ENCODE measurements at regions not wholly inside any gene's neighbourhood (a gene's known extent, or its start where the extent isn't known, plus 50 kb on each side); places are given as distances from the start of the nearest gene placed in this dataset.
"Not testable (repeated sequence)": the region's sequence is repeated elsewhere in the genome, so short reads cannot be mapped to it uniquely, and the experiment has no call there.

GRCh38 chr3:63719796-63720445 lies 67.4 kb downstream of the SNTN start:
- no peak for DNase-seq

- DNase-seq = not testable (repeated sequence)
Measured at GRCh38 chr3:63720951-63721350, 68.5 kb downstream of the SNTN start.

GRCh38 chr3:63724987-63725386 lies 72.5 kb downstream of the SNTN start:
- no peak for DNase-seq

- DNase-seq = no peak
Measured at GRCh38 chr3:63726656-63727055, 74.2 kb downstream of the SNTN start.

- DNase-seq = no peak
Measured at GRCh38 chr3:63727233-63727632, 74.8 kb downstream of the SNTN start.

- DNase-seq = no peak
Measured at GRCh38 chr3:63731866-63732265, 79.4 kb downstream of the SNTN start.

GRCh38 chr3:63733278-63733677 lies 80.8 kb downstream of the SNTN start:
- peak in 1 of 2 experiments; percentile 17 for DNase-seq

GRCh38 chr3:63734632-63735031 lies 82.2 kb downstream of the SNTN start:
- not testable (repeated sequence) for DNase-seq

GRCh38 chr3:63736757-63737156 lies 82.3 kb upstream of the C3orf49 start:
- DNase-seq = not testable (repeated sequence)

- DNase-seq = not testable (repeated sequence)
Measured at GRCh38 chr3:63738577-63738976, 80.5 kb upstream of the C3orf49 start.

- DNase-seq = no peak
Measured at GRCh38 chr3:63739474-63739873, 79.6 kb upstream of the C3orf49 start.

- no peak for DNase-seq
Measured at GRCh38 chr3:63740116-63740515, 79.0 kb upstream of the C3orf49 start.

GRCh38 chr3:63744693-63745092 lies 74.4 kb upstream of the C3orf49 start:
- not testable (repeated sequence) for DNase-seq

GRCh38 chr3:63745757-63746156 lies 73.3 kb upstream of the C3orf49 start:
- DNase-seq = no peak

- DNase-seq = no peak
Measured at GRCh38 chr3:63746211-63746610, 72.9 kb upstream of the C3orf49 start.

- DNase-seq = no peak
Measured at GRCh38 chr3:63751459-63751858, 67.6 kb upstream of the C3orf49 start.

- DNase-seq = no peak
Measured at GRCh38 chr3:63753567-63753966, 65.5 kb upstream of the C3orf49 start.

- DNase-seq = no peak
Measured at GRCh38 chr3:63753995-63754394, 65.1 kb upstream of the C3orf49 start.

GRCh38 chr3:63762180-63762579 lies 56.9 kb upstream of the C3orf49 start:
- no peak for DNase-seq

- DNase-seq = no peak
Measured at GRCh38 chr3:63762934-63763550, 56.1 kb upstream of the C3orf49 start.

- DNase-seq = no peak
Measured at GRCh38 chr3:63764511-63764910, 54.6 kb upstream of the C3orf49 start.

GRCh38 chr3:63766261-63766660 lies 52.8 kb upstream of the C3orf49 start:
- DNase-seq = no peak

GRCh38 chr3:63768386-63768785 lies 50.7 kb upstream of the C3orf49 start:
- DNase-seq = no peak

- DNase-seq = no peak
Measured at GRCh38 chr3:63768888-63769287, 50.2 kb upstream of the C3orf49 start.

Data from NCI-H526 (cell line).